Retinal pigment epithelial cell (primary cell): ENCODE measurements at regions not wholly inside any gene's neighbourhood (a gene's known extent, or its start where the extent isn't known, plus 50 kb on each side); places are given as distances from the start of the nearest gene placed in this dataset.

Experiments
- DNase-seq: peaks from one replicate; pipeline ENCODE4 v3.0.0-alpha.2; 2010; ENCODE audit warnings: low read depth
- H3K4me3 ChIP-seq: 2 replicates; pipeline ENCODE4 v1.5.1; 2011; ENCODE audit warnings: mild to moderate bottlenecking, low read length, control low read depth, moderate library complexity
- CTCF ChIP-seq: conservative IDR thresholded peaks from 2 replicates; pipeline ENCODE4 v1.5.1; 2011; ENCODE audit warnings: low read depth, low read length, control low read depth, inconsistent platforms

GRCh38 chr2:200095436-200095835, 140.1 kb downstream of the MAIP1 start:
- no peak for DNase-seq
- no peak overlapping the region for H3K4me3 ChIP-seq
- no peak for TF ChIP-seq CTCF

GRCh38 chr2:200099256-200099655, 143.9 kb downstream of the MAIP1 start:
- TF ChIP-seq CTCF: no peak
- no peak overlapping the region for H3K4me3 ChIP-seq
- DNase-seq: no peak

- no peak for DNase-seq
- no peak for TF ChIP-seq CTCF
- H3K4me3 ChIP-seq: no peak overlapping the region
These were observed 144.6 kb downstream of the MAIP1 start for GRCh38 chr2:200100027-200100426.

GRCh38 chr2:200101922-200102321, 146.5 kb downstream of the MAIP1 start:
- no peak for TF ChIP-seq CTCF
- no peak for DNase-seq
- H3K4me3 ChIP-seq: no peak overlapping the region

- no peak for DNase-seq
- no peak overlapping the region for H3K4me3 ChIP-seq
- no peak for TF ChIP-seq CTCF
These were observed 147.6 kb downstream of the MAIP1 start for GRCh38 chr2:200102971-200103370.

GRCh38 chr2:200104015-200104414, 148.6 kb downstream of the MAIP1 start:
- TF ChIP-seq CTCF: no peak
- H3K4me3 ChIP-seq: no peak overlapping the region
- DNase-seq: no peak

GRCh38 chr2:200107514-200108217, 152.3 kb downstream of the MAIP1 start:
- no peak for DNase-seq

More at GRCh38 chr2:200107514-200108217, 152.3 kb downstream of the MAIP1 start:
- H3K4me3 ChIP-seq: no peak overlapping the region
- no peak for TF ChIP-seq CTCF
